Cardiac muscle cell (in vitro differentiated cells and primary cell): ENCODE measurements at regions not wholly inside any gene's neighbourhood (a gene's known extent, or its start where the extent isn't known, plus 50 kb on each side); places are given as distances from the start of the nearest gene placed in this dataset.

Experiments
- DNase-seq, 2 donors: peaks; one replicate each; pipeline versions ENCODE4 v3.0.0 to v3.0.0-alpha.2; 2010 to 2017; ENCODE audit warnings: low read depth in 1 of 2, low spot score in 1 of 2
- H3K27ac ChIP-seq: fragments of 200-600 bp; sonication (generic); 2 replicates; pipeline ENCODE4 v1.5.1; 2016
- H3K27me3 ChIP-seq: fragments of 200-600 bp; sonication (generic); 2 replicates; pipeline ENCODE4 v1.6.0; 2016; ENCODE audit warnings: control low read depth
- H3K36me3 ChIP-seq: fragments of 200-600 bp; sonication (generic); 2 replicates; pipeline ENCODE4 v1.5.1; 2016; ENCODE audit warnings: control low read depth
- H3K4me1 ChIP-seq: fragments of 200-600 bp; sonication (generic); 2 replicates; pipeline ENCODE4 v1.8.1; 2017; ENCODE audit warnings: low read depth, mild to moderate bottlenecking, mixed run types
- H3K4me3 ChIP-seq: fragments of 200-600 bp; sonication (generic); 2 replicates; pipeline ENCODE4 v1.5.1; 2016; ENCODE audit warnings: mild to moderate bottlenecking
- H3K9me3 ChIP-seq: fragments of 200-600 bp; sonication (generic); 2 replicates; pipeline ENCODE4 v1.5.1; 2017; ENCODE audit warnings: low read depth, mild to moderate bottlenecking, control low read depth
- TF ChIP-seq, protein P1 (sequence below): IDR thresholded peaks from 2 replicates; pipeline ENCODE4 v1.5.1; 2012; ENCODE audit warnings: low read depth, mild to moderate bottlenecking, low read length

DNA sequence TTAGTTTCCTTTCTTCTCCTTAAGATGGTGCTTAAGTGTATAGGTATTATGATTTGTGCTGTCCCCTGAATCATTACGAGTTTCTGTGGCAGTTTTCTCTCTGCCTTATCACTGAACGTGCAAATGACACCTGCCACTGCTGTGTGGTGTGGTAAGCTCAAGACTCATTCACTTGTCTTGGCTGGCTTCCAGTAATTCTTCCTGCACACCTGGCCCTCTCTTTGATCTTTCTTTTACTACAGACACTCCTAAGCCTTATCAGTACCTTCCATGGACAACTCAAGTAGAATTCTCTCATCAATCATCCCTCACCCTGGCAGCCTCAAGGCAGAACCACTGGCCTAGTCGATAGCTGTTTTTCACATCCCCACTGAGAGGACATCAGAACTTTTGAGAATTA lies 82.6 kb upstream of the ADAMTS19 start:
- Histone ChIP-seq H3K27me3 (no peaks in the 10 kb centered on the region), H3K4me1 (peaks cover 31% of the 10 kb centered on the region), H3K4me3 (no peak overlapping the region), H3K9me3 (no peaks in the 10 kb centered on the region), H3K36me3 (no peaks in the 10 kb centered on the region), H3K27ac (peak overlapping the region; percentile 72)
- TF ChIP-seq, protein P1, sequence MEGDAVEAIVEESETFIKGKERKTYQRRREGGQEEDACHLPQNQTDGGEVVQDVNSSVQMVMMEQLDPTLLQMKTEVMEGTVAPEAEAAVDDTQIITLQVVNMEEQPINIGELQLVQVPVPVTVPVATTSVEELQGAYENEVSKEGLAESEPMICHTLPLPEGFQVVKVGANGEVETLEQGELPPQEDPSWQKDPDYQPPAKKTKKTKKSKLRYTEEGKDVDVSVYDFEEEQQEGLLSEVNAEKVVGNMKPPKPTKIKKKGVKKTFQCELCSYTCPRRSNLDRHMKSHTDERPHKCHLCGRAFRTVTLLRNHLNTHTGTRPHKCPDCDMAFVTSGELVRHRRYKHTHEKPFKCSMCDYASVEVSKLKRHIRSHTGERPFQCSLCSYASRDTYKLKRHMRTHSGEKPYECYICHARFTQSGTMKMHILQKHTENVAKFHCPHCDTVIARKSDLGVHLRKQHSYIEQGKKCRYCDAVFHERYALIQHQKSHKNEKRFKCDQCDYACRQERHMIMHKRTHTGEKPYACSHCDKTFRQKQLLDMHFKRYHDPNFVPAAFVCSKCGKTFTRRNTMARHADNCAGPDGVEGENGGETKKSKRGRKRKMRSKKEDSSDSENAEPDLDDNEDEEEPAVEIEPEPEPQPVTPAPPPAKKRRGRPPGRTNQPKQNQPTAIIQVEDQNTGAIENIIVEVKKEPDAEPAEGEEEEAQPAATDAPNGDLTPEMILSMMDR, result no peak
- peak in 1 of 2 donors; percentile 83 for DNase-seq

DNA sequence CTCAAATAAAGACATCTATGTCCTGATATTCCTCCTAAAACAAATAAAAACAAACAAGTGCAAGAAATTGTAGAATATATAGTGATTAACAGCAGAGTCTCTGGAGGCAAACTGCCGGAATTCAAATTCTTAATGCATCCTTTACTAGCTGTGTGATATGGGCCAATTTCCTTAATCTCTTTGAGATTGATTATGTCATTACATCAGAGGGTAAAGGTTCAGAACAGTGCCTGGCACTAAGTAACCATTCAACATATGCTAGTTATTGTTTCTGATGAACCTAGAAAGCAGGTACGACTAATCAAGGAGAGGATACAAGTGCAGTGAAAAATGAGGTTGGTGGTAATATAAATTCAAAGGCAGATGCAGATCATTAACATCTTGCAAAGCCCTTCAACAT lies 81.1 kb upstream of the ADAMTS19 start:
- Histone ChIP-seq H3K27ac (no peak overlapping the region), H3K27me3 (no peaks in the 10 kb centered on the region), H3K9me3 (no peaks in the 10 kb centered on the region), H3K36me3 (no peaks in the 10 kb centered on the region), H3K4me1 (peaks cover 31% of the 10 kb centered on the region), H3K4me3 (no peak overlapping the region)
- no peak for DNase-seq
- TF ChIP-seq, protein P1, result no peak

DNA sequence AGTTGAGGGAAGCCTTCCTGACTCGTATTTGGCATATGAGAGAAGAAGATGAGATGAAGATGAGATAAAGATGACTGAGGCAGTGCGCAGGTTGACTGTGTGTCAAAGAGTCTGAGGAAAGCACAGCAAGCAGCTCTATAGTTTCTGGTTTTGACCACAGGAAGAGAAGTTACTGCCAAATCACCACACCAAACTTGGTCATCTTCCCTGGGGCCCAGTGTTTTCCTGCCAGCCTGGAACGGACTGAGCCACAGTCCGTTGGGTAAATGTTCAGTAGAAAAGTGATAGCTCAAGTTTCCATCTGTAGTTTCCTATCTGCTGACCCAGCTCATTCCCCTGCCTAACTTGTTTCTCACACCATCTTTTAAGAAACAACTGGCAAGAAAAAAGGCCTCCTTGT lies 80.7 kb upstream of the ADAMTS19 start:
- peak in 1 of 2 donors; percentile 40 for DNase-seq
- TF ChIP-seq, protein P1, result no peak
- no peaks in the 10 kb centered on the region for H3K9me3 ChIP-seq
- H3K4me1 ChIP-seq, result peaks cover 31% of the 10 kb centered on the region
- H3K27me3 ChIP-seq, result no peaks in the 10 kb centered on the region
- no peak overlapping the region for H3K27ac ChIP-seq
- H3K4me3 ChIP-seq, result no peak overlapping the region
- H3K36me3 ChIP-seq, result no peaks in the 10 kb centered on the region

DNA sequence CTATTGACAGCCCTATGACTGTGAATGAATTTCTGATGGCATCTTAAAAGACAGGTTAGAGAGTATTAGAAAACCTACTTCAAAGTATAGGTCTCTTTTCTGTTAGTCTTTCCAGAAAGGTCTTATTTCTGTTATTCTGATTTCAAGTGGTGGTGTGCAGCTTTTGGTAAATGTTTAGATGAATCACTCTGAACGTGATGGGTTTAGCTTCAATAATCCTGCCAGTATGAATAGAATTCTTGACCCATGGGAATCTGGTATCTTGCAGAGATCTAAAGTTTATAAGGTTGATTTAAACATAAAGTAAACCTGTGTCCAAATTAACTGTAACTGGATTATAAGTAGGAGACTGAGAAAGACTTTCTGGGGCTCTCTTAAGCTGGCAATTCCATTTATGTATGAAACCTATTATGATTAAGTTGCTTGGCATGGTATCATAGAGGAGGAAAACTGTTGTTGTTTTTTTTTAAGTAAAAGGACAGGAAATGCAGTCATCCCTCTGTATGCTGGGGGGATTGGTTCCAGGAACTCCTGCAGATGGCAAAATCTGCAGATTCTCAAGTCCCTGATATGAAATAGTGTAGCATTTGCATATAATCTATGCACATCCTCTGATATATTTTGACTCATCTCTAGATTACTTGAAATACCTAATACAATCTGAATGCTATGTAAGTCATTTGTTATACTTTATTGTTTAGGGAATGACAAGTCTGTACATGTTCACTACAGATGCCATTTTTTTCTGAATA lies 77.0 kb upstream of the ADAMTS19 start:
- Histone ChIP-seq H3K9me3 (no peaks in the 10 kb centered on the region), H3K4me3 (no peak overlapping the region), H3K27me3 (no peaks in the 10 kb centered on the region), H3K4me1 (peaks cover 24% of the 10 kb centered on the region), H3K27ac (no peak overlapping the region), H3K36me3 (no peaks in the 10 kb centered on the region)
- peak in 1 of 2 donors; percentile 25 for DNase-seq
- TF ChIP-seq, protein P1, result no peak

DNA sequence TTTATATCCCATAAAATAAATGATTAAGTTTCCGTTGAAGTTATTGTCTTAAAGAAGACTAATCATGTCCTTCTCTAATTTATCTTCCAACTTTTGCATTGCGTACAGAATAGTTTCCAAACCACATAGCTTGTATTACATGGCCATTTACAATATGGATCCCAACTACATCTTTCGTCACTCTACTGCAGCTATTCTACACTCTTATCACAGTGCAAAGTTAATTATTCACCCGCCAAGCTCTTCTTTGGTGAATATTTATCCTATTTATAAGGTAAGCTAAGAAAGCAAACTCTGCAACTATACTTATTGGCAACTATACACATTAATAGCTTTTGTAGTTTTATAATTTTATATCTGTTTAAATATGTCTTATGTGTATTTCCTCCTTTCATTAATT lies 75.9 kb upstream of the ADAMTS19 start:
- no peak overlapping the region for H3K4me3 ChIP-seq
- H3K9me3 ChIP-seq, result no peaks in the 10 kb centered on the region
- no peaks in the 10 kb centered on the region for H3K36me3 ChIP-seq
- peaks cover 15% of the 10 kb centered on the region for H3K4me1 ChIP-seq
- H3K27ac ChIP-seq, result no peak overlapping the region
- TF ChIP-seq, protein P1, result no peak
- DNase-seq, result no peak
- no peaks in the 10 kb centered on the region for H3K27me3 ChIP-seq
